Panc1 (cell line): ENCODE measurements at regions not wholly inside any gene's neighbourhood (a gene's known extent, or its start where the extent isn't known, plus 50 kb on each side); places are given as distances from the start of the nearest gene placed in this dataset.

Experiments
- POLR2AphosphoS5 ChIP-seq: IDR thresholded peaks from 2 replicates; pipeline ENCODE4 v1.6.1; 2012; ENCODE audit warnings: mild to moderate bottlenecking, low read depth, low read length, moderate library complexity
- TCF7L2 ChIP-seq: IDR thresholded peaks from 2 replicates; pipeline ENCODE4 v1.6.1; 2011; ENCODE audit warnings: mild to moderate bottlenecking, low read depth, low read length, inconsistent platforms
- TF ChIP-seq, protein P1 (sequence below): fragments of 450-650 bp; IDR thresholded peaks from 2 replicates; pipeline ENCODE4 v1.5.1; 2017; ENCODE audit warnings: mild to moderate bottlenecking

DNA sequence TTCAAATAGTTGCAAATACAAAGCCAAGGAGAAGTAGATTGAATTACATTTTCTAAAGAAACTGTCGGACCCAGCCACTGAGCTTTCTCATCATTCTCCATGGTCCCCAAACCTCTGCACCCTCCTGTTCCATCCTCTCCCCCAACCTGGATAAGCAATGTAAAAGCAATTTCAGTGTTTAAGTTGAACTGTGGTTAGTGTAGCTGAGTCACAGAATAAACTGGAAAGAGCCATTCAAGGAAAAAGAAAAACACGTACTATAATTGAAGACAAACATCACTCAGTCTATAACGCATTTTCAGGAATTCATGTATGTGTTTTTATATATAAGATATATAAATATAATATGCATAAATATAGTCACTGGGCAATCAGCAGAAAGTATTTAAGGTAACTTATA, 54.1 kb upstream of the TMEM161B start:
- TF ChIP-seq, protein P1, sequence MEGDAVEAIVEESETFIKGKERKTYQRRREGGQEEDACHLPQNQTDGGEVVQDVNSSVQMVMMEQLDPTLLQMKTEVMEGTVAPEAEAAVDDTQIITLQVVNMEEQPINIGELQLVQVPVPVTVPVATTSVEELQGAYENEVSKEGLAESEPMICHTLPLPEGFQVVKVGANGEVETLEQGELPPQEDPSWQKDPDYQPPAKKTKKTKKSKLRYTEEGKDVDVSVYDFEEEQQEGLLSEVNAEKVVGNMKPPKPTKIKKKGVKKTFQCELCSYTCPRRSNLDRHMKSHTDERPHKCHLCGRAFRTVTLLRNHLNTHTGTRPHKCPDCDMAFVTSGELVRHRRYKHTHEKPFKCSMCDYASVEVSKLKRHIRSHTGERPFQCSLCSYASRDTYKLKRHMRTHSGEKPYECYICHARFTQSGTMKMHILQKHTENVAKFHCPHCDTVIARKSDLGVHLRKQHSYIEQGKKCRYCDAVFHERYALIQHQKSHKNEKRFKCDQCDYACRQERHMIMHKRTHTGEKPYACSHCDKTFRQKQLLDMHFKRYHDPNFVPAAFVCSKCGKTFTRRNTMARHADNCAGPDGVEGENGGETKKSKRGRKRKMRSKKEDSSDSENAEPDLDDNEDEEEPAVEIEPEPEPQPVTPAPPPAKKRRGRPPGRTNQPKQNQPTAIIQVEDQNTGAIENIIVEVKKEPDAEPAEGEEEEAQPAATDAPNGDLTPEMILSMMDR: no peak
- no peak for TF ChIP-seq POLR2AphosphoS5
- TF ChIP-seq TCF7L2: no peak
